ENCODE measurements at regions not wholly inside any gene's neighbourhood (a gene's known extent, or its start where the extent isn't known, plus 50 kb on each side); places are given as distances from the start of the nearest gene placed in this dataset.

DNA sequence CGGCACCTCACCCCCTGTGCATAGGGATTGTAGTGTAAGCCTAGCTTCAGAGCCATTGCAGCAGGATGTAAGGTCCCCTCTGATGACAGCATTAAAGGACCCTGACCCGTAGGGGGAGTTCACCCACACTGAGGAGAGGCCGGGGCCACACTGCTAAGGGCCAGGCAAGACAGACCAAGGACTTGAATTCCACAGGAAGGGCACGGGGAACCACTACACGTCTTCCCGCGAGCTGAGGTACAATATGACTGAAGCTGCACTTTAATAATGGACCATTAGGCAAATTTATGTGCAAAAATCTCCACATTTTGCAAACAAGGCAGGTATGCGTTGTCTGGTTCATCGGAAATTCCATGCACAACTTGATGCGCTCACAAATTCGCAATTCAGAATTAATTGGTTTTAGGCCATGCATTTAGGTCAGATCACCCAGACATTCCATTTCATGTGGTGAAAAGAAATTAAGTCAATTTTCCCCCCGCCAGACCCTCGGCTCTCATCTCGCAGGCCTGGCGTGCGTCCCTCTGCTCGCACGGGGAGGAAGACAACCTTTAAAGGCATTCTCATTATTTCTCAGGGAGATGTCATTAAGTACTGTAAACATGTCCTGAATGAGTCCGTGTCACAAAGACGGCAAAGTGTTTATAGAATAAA lies 111.8 kb downstream of the FOXA2 start:
- no peak for DNase-seq (ENCODE audit: low read depth)
- Histone ChIP-seq H3K4me3 (ENCODE audit: low read depth, low read length) (no peak overlapping the region), H3K36me3 (ENCODE audit: control insufficient read depth, insufficient read depth, low read length) (no peaks in the 10 kb centered on the region), H3K27me3 (ENCODE audit: control insufficient read depth, insufficient read depth, low read length) (no peaks in the 10 kb centered on the region)
- no peak for FAIRE-seq
- TF ChIP-seq, protein P1, sequence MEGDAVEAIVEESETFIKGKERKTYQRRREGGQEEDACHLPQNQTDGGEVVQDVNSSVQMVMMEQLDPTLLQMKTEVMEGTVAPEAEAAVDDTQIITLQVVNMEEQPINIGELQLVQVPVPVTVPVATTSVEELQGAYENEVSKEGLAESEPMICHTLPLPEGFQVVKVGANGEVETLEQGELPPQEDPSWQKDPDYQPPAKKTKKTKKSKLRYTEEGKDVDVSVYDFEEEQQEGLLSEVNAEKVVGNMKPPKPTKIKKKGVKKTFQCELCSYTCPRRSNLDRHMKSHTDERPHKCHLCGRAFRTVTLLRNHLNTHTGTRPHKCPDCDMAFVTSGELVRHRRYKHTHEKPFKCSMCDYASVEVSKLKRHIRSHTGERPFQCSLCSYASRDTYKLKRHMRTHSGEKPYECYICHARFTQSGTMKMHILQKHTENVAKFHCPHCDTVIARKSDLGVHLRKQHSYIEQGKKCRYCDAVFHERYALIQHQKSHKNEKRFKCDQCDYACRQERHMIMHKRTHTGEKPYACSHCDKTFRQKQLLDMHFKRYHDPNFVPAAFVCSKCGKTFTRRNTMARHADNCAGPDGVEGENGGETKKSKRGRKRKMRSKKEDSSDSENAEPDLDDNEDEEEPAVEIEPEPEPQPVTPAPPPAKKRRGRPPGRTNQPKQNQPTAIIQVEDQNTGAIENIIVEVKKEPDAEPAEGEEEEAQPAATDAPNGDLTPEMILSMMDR (IDR thresholded peaks at IDR 0.05; ENCODE audit: insufficient read depth, low read length, severe bottlenecking): no peak

DNA sequence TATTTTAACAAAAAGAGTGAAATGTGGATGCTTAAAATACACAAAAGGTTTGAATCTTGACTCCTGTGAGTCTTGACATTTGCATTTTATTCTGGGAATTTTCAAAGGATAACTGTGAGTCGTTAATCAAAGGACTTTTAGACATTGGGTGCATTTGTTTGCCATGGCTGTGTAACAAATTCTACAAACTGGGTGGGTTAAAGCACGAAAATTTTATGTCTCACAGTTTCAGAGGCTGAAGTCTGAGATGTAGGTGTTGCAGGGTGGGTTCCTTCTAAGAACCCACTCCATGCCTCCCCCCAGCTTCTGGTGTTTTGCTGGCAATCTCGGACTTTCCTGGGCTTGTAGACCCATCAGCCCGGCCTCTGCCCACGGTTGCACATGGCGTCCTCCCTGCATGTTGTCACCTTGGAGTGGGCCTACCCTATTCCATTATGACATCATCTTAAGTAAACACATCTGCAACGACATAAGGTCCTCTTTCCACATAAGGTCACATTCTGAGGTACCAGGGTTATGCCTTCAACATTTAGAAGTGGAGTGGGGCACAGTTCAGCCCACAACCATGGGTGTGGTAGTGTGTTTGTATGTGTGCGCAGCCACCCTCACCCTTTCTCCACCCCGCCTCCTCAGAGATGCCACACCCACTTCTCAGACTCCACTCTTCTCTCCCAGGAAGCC lies 113.1 kb downstream of the FOXA2 start:
- Histone ChIP-seq H3K36me3 (ENCODE audit: control insufficient read depth, insufficient read depth, low read length) (no peaks in the 10 kb centered on the region), H3K27me3 (ENCODE audit: control insufficient read depth, insufficient read depth, low read length) (no peaks in the 10 kb centered on the region), H3K4me3 (ENCODE audit: low read depth, low read length) (no peak overlapping the region)
- no peak for FAIRE-seq
- TF ChIP-seq, protein P1 (IDR thresholded peaks at IDR 0.05; ENCODE audit: insufficient read depth, low read length, severe bottlenecking): no peak
- DNase-seq (ENCODE audit: low read depth): no peak

DNA sequence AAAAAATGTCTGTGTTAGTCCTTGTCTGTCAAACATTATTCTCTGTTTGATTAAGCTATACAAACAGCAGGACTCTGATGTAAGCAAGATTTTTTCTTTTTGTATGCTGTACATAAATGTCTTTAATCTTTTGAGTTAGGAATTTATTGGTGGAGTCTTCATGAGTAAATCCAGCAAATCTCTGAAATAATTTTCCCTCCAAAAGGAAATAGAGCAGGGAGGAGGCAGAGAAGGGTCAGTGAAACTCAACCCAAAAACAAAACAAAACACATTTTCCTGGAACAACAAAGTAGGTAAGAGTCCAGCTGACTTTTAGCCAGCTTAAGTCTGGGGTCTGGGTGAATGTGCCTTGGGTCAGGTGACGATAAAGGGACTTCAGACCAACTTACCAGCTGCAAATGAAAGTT lies 113.7 kb downstream of the FOXA2 start:
- DNase-seq (ENCODE audit: low read depth): no peak
- no peak for FAIRE-seq
- Histone ChIP-seq H3K27me3 (ENCODE audit: control insufficient read depth, insufficient read depth, low read length) (no peaks in the 10 kb centered on the region), H3K4me3 (ENCODE audit: low read depth, low read length) (no peak overlapping the region), H3K36me3 (ENCODE audit: control insufficient read depth, insufficient read depth, low read length) (no peaks in the 10 kb centered on the region)
- TF ChIP-seq, protein P1 (IDR thresholded peaks at IDR 0.05; ENCODE audit: insufficient read depth, low read length, severe bottlenecking): no peak

DNA sequence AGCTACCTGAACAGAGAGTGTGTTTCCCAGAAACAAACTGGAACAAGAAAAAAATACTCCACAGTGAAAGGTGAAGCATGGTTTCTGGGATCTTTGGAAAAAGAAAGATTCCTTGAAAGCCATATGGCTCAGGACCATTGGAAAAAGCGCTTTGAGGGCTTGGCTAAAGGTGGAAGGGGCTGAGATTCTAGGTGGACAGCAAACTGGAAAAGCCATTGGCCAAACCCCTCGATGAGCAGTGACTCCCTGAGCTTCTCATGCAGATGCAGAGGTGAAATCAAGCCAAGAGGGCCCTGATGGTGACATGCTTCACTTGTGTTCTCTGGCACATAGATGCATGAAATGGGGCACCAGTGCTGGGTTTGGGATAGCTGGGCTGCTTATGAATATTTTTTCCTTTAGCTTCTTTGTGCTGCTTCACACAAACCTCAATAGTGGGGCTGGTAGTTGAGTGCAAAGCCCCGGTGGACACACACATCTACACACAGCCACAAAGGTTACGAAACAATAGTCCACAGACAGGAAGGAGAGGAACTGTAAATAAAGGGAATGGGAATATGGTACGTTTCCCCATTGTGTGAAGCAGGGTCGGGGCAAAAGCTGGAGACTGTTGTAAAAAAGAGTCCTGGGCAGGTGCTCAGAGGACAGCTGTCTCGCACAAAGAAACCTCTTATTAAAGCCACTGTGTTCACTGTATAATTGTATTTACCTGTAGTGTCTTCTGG lies 117.8 kb downstream of the FOXA2 start:
- TF ChIP-seq, protein P1 (IDR thresholded peaks at IDR 0.05; ENCODE audit: insufficient read depth, low read length, severe bottlenecking): no peak
- FAIRE-seq (no peak), DNase-seq (ENCODE audit: low read depth) (no peak)
- no peak overlapping the region for H3K4me3 ChIP-seq (ENCODE audit: low read depth, low read length)
- no peaks in the 10 kb centered on the region for H3K36me3 ChIP-seq (ENCODE audit: control insufficient read depth, insufficient read depth, low read length)
- no peaks in the 10 kb centered on the region for H3K27me3 ChIP-seq (ENCODE audit: control insufficient read depth, insufficient read depth, low read length)

DNA sequence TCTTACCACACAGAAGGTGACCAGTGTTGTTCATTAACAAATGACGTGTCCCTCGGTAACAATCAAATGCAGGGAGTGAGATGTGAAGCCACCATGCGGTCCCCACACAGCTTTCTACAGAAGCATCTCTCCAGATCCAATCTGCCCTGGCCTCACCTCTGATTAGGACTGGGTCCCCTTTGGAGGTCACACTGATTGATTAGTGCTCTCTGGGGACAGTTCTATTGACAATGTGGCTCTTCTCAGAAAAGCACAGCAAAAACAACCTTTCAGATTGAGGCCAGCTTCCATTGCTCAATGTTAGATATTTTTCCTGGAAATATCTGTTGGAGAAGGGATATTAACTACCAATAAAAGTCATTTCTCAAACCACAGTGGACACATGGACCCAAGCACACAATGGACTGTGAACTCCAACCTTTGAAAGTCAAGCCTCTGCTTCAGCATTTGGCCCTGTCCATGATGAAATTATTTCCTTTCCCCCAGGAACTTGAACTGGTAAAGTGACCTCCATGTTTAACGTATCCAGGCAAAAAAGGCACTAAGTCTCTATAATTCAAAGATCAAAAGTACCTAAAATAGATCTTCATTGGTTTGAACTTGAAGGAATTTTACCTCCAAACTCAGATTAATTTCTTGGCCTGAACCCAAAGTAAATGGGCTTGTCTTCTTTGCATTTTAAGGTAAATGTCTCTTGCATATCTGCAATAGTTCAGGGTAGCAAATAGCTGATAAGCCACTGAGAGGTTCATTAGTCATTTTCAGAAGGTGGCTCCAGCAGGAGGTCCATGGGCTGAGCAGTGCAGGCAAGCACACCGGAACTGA lies 118.5 kb downstream of the FOXA2 start:
- no peaks in the 10 kb centered on the region for H3K27me3 ChIP-seq (ENCODE audit: control insufficient read depth, insufficient read depth, low read length)
- TF ChIP-seq, protein P1 (IDR thresholded peaks at IDR 0.05; ENCODE audit: insufficient read depth, low read length, severe bottlenecking): no peak
- no peaks in the 10 kb centered on the region for H3K36me3 ChIP-seq (ENCODE audit: control insufficient read depth, insufficient read depth, low read length)
- FAIRE-seq: no peak
- no peak for DNase-seq (ENCODE audit: low read depth)
- no peak overlapping the region for H3K4me3 ChIP-seq (ENCODE audit: low read depth, low read length)
